SK-N-MC (cell line): ENCODE measurements at regions not wholly inside any gene's neighbourhood (a gene's known extent, or its start where the extent isn't known, plus 50 kb on each side); places are given as distances from the start of the nearest gene placed in this dataset.

Experiments used
- EZH2 ChIP-seq: fragments of 200-600 bp; sonication (generic); IDR thresholded peaks from one replicate; pipeline ENCODE4 v1.6.1; 2017; ENCODE audit warnings: antibody characterized with exemption
- POLR2AphosphoS5 ChIP-seq: IDR thresholded peaks from 2 replicates; pipeline ENCODE4 v1.6.1; 2012; ENCODE audit warnings: mild to moderate bottlenecking, low read depth, low read length, borderline replicate concordance

- no peak for TF ChIP-seq POLR2AphosphoS5
- TF ChIP-seq EZH2 = no peak
Measured at GRCh38 chr2:134052173-134052572, 201.7 kb upstream of the MGAT5 start.
